HEK293 (cell line): ENCODE measurements at regions not wholly inside any gene's neighbourhood (a gene's known extent, or its start where the extent isn't known, plus 50 kb on each side); places are given as distances from the start of the nearest gene placed in this dataset.

Source experiments
- CTCF ChIA-PET: fragments of 350-600 bp; formaldehyde crosslinking; extraction: SDS; loops from one replicate; lab custom pipeline; 2021; ENCODE audit warnings: antibody characterized with exemption; lab: Yijun Ruan, JAX
- POLR2A ChIA-PET: fragments of 300-600 bp; formaldehyde crosslinking; extraction: SDS; loops from one replicate; lab custom pipeline; 2020; ENCODE audit warnings: antibody characterized with exemption, inconsistent platforms; lab: Yijun Ruan, JAX
- H3K27ac ChIP-seq: fragments of 200-500 bp; sonication (Bioruptor generic); 2 replicates; pipeline ENCODE4 v1.5.1; 2014; ENCODE audit warnings: low read depth, low read length, control low read depth, inconsistent platforms; ENCODE audit errors: extremely low read depth
- H3K36me3 ChIP-seq, 2 experiments: fragments of 200-500 bp in 1 of 2; sonication (Bioruptor generic) in 1 of 2; 1 replicate in 1 of 2; 2 replicates in 1 of 2; pipeline ENCODE4 v1.5.1; 2014 to 2017; ENCODE audit warnings: inconsistent platforms in 2 of 2, low read length in 2 of 2; ENCODE audit not compliant: control insufficient read depth in 2 of 2, insufficient read depth in 1 of 2
- H3K4me1 ChIP-seq: fragments of 200-500 bp; sonication (Bioruptor generic); 2 replicates; pipeline ENCODE4 v1.5.1; 2014; ENCODE audit warnings: mild to moderate bottlenecking, low read length, inconsistent platforms; ENCODE audit not compliant: control insufficient read depth, insufficient read depth
- H3K4me3 ChIP-seq: 2 replicates; pipeline ENCODE4 v1.5.1; 2011; ENCODE audit warnings: low read depth, mild to moderate bottlenecking, control low read depth, low read length, moderate library complexity
- H3K9me3 ChIP-seq: fragments of 200-500 bp; sonication (Bioruptor generic); 2 replicates; pipeline ENCODE4 v1.5.1; 2014; ENCODE audit warnings: low read depth, low read length, inconsistent platforms; ENCODE audit not compliant: control insufficient read depth, insufficient read depth
- BCL11A ChIP-seq: fragments of 450-650 bp; formaldehyde crosslinking; IDR thresholded peaks from 2 replicates; pipeline ENCODE4 v1.5.1; 2016; ENCODE audit warnings: low read depth, missing biosample characterization, missing genetic modification characterization
- GLI2 ChIP-seq: fragments of 450-650 bp; formaldehyde crosslinking; IDR thresholded peaks from 2 replicates; pipeline ENCODE4; 2017; ENCODE audit warnings: missing biosample characterization, missing genetic modification characterization, low read depth, borderline replicate concordance
- GLIS2 ChIP-seq: fragments of 450-650 bp; formaldehyde crosslinking; IDR thresholded peaks from 2 replicates; pipeline ENCODE4 v1.5.1; 2016; ENCODE audit warnings: missing biosample characterization, missing genetic modification characterization
- OSR2 ChIP-seq: fragments of 450-650 bp; formaldehyde crosslinking; IDR thresholded peaks from 2 replicates; pipeline ENCODE4 v1.5.1; 2016; ENCODE audit warnings: missing biosample characterization, missing genetic modification characterization
- OVOL3 ChIP-seq: fragments of 450-650 bp; formaldehyde crosslinking; IDR thresholded peaks from 2 replicates; pipeline ENCODE4 v1.5.1; 2016; ENCODE audit warnings: missing biosample characterization, missing genetic modification characterization
- TCF7L2 ChIP-seq: IDR thresholded peaks from 2 replicates; pipeline ENCODE4 v1.6.1; 2011; ENCODE audit warnings: low read depth, mild to moderate bottlenecking, inconsistent platforms, low read length, moderate library complexity, borderline replicate concordance
- ZBTB48 ChIP-seq: fragments of 450-650 bp; formaldehyde crosslinking; IDR thresholded peaks from 2 replicates; pipeline ENCODE4 v1.5.1; 2016; ENCODE audit warnings: missing biosample characterization, missing genetic modification characterization
- ZNF114 ChIP-seq: fragments of 450-650 bp; formaldehyde crosslinking; IDR thresholded peaks from 2 replicates; pipeline ENCODE4 v1.5.0; 2017; ENCODE audit warnings: missing biosample characterization, missing genetic modification characterization
- ZNF138 ChIP-seq: fragments of 450-650 bp; formaldehyde crosslinking; IDR thresholded peaks from 2 replicates; pipeline ENCODE4 v1.5.1; 2016; ENCODE audit warnings: missing biosample characterization, missing genetic modification characterization, borderline replicate concordance
- ZNF184 ChIP-seq: fragments of 450-650 bp; IDR thresholded peaks from 2 replicates; pipeline ENCODE4 v1.5.1; 2018; ENCODE audit warnings: missing biosample characterization, mild to moderate bottlenecking, missing genetic modification characterization
- ZNF223 ChIP-seq: fragments of 450-650 bp; formaldehyde crosslinking; IDR thresholded peaks from 2 replicates; pipeline ENCODE4 v1.5.1; 2016; ENCODE audit warnings: missing biosample characterization, missing genetic modification characterization
- ZNF274 ChIP-seq, 2 experiments: fragments of 200-500 bp in 1 of 2; fragments of 450-650 bp in 1 of 2; sonication (Bioruptor generic) in 1 of 2; formaldehyde crosslinking in 1 of 2; IDR thresholded peaks; 2 replicates each; pipeline versions ENCODE4 v1.5.1 to v1.6.1; 2014 to 2016; ENCODE audit warnings: borderline replicate concordance in 1 of 2, inconsistent platforms in 1 of 2, low read length in 1 of 2, missing biosample characterization in 1 of 2, missing genetic modification characterization in 1 of 2
- ZNF324 ChIP-seq: fragments of 450-650 bp; formaldehyde crosslinking; IDR thresholded peaks from 2 replicates; pipeline ENCODE4 v1.5.1; 2016; ENCODE audit warnings: missing biosample characterization, missing genetic modification characterization
- ZNF350 ChIP-seq: fragments of 450-650 bp; formaldehyde crosslinking; IDR thresholded peaks from 2 replicates; pipeline ENCODE4 v1.5.0; 2017; ENCODE audit warnings: missing biosample characterization, mild to moderate bottlenecking, missing genetic modification characterization
- ZNF433 ChIP-seq: fragments of 450-650 bp; formaldehyde crosslinking; IDR thresholded peaks from 2 replicates; pipeline ENCODE4 v1.5.1; 2016; ENCODE audit warnings: missing biosample characterization, missing genetic modification characterization, low read depth
- ZNF555 ChIP-seq: fragments of 450-650 bp; formaldehyde crosslinking; conservative IDR thresholded peaks from 2 replicates; pipeline ENCODE4 v1.5.1; 2017; ENCODE audit warnings: missing biosample characterization, mild to moderate bottlenecking, missing genetic modification characterization, inconsistent platforms
- ZNF791 ChIP-seq: fragments of 450-650 bp; formaldehyde crosslinking; IDR thresholded peaks from 2 replicates; pipeline ENCODE4 v1.5.1; 2016; ENCODE audit warnings: missing biosample characterization, missing genetic modification characterization
- ZSCAN16 ChIP-seq: fragments of 450-650 bp; formaldehyde crosslinking; IDR thresholded peaks from 2 replicates; pipeline ENCODE4 v1.5.1; 2016; ENCODE audit warnings: missing biosample characterization, missing genetic modification characterization
- ZSCAN30 ChIP-seq: fragments of 450-650 bp; IDR thresholded peaks from 2 replicates; pipeline ENCODE4 v1.5.1; 2018; ENCODE audit warnings: missing biosample characterization, mild to moderate bottlenecking, missing genetic modification characterization, moderate library complexity
- TF ChIP-seq, protein P1 (sequence below): fragments of 450-650 bp; formaldehyde crosslinking; IDR thresholded peaks from 2 replicates; pipeline ENCODE4 v1.5.1; 2016; ENCODE audit warnings: missing biosample characterization, missing genetic modification characterization, borderline replicate concordance
- TF ChIP-seq, protein P2 (sequence below): fragments of 450-650 bp; formaldehyde crosslinking; IDR thresholded peaks from 2 replicates; pipeline ENCODE4 v1.5.1; 2017; ENCODE audit warnings: missing biosample characterization, missing genetic modification characterization
- TF ChIP-seq, protein P3 (sequence below): fragments of 450-650 bp; formaldehyde crosslinking; IDR thresholded peaks from 2 replicates; pipeline ENCODE4 v1.5.1; 2016; ENCODE audit warnings: missing biosample characterization, missing genetic modification characterization
- TF ChIP-seq, protein P4 (sequence below): fragments of 450-650 bp; formaldehyde crosslinking; IDR thresholded peaks from 2 replicates; pipeline ENCODE4 v1.5.1; 2016; ENCODE audit warnings: missing biosample characterization, missing genetic modification characterization

DNA sequence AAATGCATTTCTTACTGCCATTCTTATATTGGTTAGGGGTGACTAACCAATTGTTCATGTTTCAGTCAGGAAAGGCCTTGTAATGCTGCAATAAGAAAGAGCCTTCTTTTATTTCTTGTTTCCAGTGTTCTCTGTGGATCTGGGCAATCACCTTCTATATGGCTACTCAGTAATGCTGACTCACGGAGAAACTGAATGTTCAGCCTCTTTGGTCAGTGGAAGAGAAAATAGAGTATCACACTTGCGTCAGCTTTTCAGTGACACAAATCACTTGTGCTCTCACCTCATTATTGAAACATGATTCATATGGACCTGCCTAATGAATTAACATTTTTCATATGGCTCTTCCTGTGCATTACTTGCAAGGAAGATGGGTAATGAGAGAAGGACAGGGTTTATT lies 243.9 kb upstream of the POT1 start:
- CTCF ChIA-PET: interaction anchor here (0.6 to 1.5 kb wide), 2 partner anchors 113 to 375 kb away, joined by 3 to 4 read pairs; no protein-coding TSS in a partner anchor
- no peaks in the 10 kb centered on the region for H3K36me3 ChIP-seq
- no peak for TF ChIP-seq ZBTB48 (tag by site-specific recombination)
- TF ChIP-seq, all 188 proteins: peak for 0
- H3K9me3 ChIP-seq: no peaks in the 10 kb centered on the region
- H3K27ac ChIP-seq: no peak overlapping the region
- POLR2A ChIA-PET: no interaction called here
- H3K4me3 ChIP-seq: no peak overlapping the region
- H3K4me1 ChIP-seq: no peaks in the 10 kb centered on the region

DNA sequence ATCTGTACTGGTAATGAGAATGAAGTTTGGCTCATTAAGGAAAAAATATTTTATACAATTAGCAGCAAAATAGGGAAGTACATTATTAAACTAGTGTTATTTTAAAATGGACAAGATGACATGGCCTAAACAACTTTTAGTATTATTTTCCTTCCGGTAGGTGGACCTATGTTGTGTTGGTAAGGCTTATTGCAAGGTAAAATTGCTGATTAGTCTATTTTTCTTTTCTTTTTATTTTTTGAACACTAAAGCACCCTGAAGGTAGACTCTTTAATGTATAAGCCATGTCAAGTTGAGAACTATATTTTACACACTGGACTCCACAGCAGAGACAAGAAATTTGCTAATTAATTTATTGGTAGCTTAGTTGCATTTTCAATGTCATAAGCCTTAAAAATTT lies 239.5 kb upstream of the POT1 start:
- no peaks in the 10 kb centered on the region for H3K36me3 ChIP-seq
- no peak overlapping the region for H3K4me3 ChIP-seq
- POLR2A ChIA-PET: no interaction called here
- H3K4me1 ChIP-seq: no peaks in the 10 kb centered on the region
- no peak overlapping the region for H3K27ac ChIP-seq
- no peak for TF ChIP-seq ZNF274 (IDR thresholded peaks at IDR 0.05; ENCODE audit: low read length)
- no peak for TF ChIP-seq ZNF274 (tag by site-specific recombination; IDR thresholded peaks at IDR 0.05; ENCODE audit: borderline replicate concordance)
- TF ChIP-seq GLIS2 (tag by site-specific recombination): no peak
- TF ChIP-seq, protein P1, sequence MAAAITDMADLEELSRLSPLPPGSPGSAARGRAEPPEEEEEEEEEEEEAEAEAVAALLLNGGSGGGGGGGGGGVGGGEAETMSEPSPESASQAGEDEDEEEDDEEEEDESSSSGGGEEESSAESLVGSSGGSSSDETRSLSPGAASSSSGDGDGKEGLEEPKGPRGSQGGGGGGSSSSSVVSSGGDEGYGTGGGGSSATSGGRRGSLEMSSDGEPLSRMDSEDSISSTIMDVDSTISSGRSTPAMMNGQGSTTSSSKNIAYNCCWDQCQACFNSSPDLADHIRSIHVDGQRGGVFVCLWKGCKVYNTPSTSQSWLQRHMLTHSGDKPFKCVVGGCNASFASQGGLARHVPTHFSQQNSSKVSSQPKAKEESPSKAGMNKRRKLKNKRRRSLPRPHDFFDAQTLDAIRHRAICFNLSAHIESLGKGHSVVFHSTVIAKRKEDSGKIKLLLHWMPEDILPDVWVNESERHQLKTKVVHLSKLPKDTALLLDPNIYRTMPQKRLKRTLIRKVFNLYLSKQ (tag by site-specific recombination): no peak
- no peak for TF ChIP-seq ZSCAN16 (tag by site-specific recombination)
- no peak for TF ChIP-seq ZNF433
- H3K9me3 ChIP-seq: no peaks in the 10 kb centered on the region
- CTCF ChIA-PET: no interaction called here

DNA sequence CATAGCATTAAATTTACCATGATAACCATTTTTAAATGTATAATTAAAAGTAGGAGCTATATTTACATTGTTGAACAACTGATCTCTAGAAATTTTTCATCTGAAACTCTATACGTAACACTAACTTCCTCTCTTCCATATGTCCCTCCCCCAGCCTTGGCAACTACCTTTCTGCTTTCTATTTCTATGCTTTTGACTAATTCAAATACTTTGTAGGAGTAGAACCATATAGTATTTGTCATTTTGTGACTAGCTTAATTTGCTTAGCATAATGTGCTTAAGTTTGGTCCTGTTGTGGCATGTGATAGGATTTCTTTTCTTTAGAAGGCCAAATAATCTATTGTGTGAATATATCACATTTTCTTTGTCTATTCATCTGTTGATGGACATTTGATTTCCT lies 225.3 kb upstream of the POT1 start:
- Histone ChIP-seq H3K27ac (no peak overlapping the region), H3K36me3 (no peaks in the 10 kb centered on the region), H3K4me3 (no peak overlapping the region), H3K4me1 (no peaks in the 10 kb centered on the region), H3K9me3 (no peaks in the 10 kb centered on the region)
- no peak for TF ChIP-seq OSR2
- no peak for TF ChIP-seq ZNF350
- TF ChIP-seq, protein P2, sequence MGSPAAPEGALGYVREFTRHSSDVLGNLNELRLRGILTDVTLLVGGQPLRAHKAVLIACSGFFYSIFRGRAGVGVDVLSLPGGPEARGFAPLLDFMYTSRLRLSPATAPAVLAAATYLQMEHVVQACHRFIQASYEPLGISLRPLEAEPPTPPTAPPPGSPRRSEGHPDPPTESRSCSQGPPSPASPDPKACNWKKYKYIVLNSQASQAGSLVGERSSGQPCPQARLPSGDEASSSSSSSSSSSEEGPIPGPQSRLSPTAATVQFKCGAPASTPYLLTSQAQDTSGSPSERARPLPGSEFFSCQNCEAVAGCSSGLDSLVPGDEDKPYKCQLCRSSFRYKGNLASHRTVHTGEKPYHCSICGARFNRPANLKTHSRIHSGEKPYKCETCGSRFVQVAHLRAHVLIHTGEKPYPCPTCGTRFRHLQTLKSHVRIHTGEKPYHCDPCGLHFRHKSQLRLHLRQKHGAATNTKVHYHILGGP: no peak
- no peak for TF ChIP-seq TCF7L2
- TF ChIP-seq OVOL3: no peak
- TF ChIP-seq BCL11A (tag by site-specific recombination): no peak
- no peak for TF ChIP-seq ZNF223 (tag by site-specific recombination)
- TF ChIP-seq ZNF114 (tag by site-specific recombination): no peak
- no peak for TF ChIP-seq ZNF555
- no peak for TF ChIP-seq ZSCAN30 (tag by site-specific recombination)
- ChIA-PET CTCF (no interaction called here), POLR2A (no interaction called here)

DNA sequence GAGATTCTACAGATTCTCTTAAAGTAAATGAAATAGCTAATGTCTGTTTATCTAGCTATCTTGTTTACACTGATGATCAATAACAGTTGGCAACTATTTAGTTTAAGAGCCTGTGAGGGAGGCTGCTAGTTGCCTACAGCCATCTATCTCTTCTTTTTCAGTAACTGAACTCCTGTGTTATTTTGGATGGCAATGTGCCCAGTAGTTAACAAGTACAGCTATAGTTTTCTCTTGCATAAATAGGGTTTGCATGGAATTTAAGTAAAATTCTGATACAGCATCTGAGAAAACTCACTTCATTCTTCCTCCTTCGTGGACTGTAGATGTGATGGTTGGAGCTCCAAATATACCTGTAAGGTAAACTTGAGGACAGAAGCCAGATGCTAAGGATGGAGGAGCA lies 219.5 kb upstream of the POT1 start:
- no peak overlapping the region for H3K4me3 ChIP-seq
- H3K4me1 ChIP-seq: no peaks in the 10 kb centered on the region
- H3K9me3 ChIP-seq: no peaks in the 10 kb centered on the region
- POLR2A ChIA-PET: no interaction called here
- no peaks in the 10 kb centered on the region for H3K36me3 ChIP-seq
- H3K27ac ChIP-seq: no peak overlapping the region
- CTCF ChIA-PET: no interaction called here
- TF ChIP-seq, protein P3, sequence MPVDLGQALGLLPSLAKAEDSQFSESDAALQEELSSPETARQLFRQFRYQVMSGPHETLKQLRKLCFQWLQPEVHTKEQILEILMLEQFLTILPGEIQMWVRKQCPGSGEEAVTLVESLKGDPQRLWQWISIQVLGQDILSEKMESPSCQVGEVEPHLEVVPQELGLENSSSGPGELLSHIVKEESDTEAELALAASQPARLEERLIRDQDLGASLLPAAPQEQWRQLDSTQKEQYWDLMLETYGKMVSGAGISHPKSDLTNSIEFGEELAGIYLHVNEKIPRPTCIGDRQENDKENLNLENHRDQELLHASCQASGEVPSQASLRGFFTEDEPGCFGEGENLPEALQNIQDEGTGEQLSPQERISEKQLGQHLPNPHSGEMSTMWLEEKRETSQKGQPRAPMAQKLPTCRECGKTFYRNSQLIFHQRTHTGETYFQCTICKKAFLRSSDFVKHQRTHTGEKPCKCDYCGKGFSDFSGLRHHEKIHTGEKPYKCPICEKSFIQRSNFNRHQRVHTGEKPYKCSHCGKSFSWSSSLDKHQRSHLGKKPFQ (tag by site-specific recombination): no peak
- TF ChIP-seq GLI2 (tag by site-specific recombination): no peak
- TF ChIP-seq, protein P4, sequence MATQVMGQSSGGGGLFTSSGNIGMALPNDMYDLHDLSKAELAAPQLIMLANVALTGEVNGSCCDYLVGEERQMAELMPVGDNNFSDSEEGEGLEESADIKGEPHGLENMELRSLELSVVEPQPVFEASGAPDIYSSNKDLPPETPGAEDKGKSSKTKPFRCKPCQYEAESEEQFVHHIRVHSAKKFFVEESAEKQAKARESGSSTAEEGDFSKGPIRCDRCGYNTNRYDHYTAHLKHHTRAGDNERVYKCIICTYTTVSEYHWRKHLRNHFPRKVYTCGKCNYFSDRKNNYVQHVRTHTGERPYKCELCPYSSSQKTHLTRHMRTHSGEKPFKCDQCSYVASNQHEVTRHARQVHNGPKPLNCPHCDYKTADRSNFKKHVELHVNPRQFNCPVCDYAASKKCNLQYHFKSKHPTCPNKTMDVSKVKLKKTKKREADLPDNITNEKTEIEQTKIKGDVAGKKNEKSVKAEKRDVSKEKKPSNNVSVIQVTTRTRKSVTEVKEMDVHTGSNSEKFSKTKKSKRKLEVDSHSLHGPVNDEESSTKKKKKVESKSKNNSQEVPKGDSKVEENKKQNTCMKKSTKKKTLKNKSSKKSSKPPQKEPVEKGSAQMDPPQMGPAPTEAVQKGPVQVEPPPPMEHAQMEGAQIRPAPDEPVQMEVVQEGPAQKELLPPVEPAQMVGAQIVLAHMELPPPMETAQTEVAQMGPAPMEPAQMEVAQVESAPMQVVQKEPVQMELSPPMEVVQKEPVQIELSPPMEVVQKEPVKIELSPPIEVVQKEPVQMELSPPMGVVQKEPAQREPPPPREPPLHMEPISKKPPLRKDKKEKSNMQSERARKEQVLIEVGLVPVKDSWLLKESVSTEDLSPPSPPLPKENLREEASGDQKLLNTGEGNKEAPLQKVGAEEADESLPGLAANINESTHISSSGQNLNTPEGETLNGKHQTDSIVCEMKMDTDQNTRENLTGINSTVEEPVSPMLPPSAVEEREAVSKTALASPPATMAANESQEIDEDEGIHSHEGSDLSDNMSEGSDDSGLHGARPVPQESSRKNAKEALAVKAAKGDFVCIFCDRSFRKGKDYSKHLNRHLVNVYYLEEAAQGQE (tag by site-specific recombination): no peak
- TF ChIP-seq ZNF138: no peak
- TF ChIP-seq ZNF184 (tag by site-specific recombination): no peak
- TF ChIP-seq ZNF791 (tag by site-specific recombination): no peak
- no peak for TF ChIP-seq ZNF324 (tag by site-specific recombination)
